LNCaP clone FGC (cell line): ENCODE measurements at regions not wholly inside any gene's neighbourhood (a gene's known extent, or its start where the extent isn't known, plus 50 kb on each side); places are given as distances from the start of the nearest gene placed in this dataset.

ENCODE experiments used
- DNase-seq: peaks from one replicate; pipeline ENCODE4 v3.0.0-alpha.2; 2011; ENCODE audit warnings: low read depth
- H3K4me3 ChIP-seq: 2 replicates; pipeline ENCODE4 v1.5.1; 2011; ENCODE audit warnings: mild to moderate bottlenecking, low read depth, low read length, control low read depth
- TF ChIP-seq, protein P1 (sequence below): IDR thresholded peaks from 2 replicates; pipeline ENCODE4 v1.5.1; 2012; ENCODE audit warnings: mild to moderate bottlenecking; ENCODE audit not compliant: control insufficient read depth, insufficient read depth; ENCODE audit errors: extremely low read depth

- DNase-seq = no peak
- TF ChIP-seq, protein P1, sequence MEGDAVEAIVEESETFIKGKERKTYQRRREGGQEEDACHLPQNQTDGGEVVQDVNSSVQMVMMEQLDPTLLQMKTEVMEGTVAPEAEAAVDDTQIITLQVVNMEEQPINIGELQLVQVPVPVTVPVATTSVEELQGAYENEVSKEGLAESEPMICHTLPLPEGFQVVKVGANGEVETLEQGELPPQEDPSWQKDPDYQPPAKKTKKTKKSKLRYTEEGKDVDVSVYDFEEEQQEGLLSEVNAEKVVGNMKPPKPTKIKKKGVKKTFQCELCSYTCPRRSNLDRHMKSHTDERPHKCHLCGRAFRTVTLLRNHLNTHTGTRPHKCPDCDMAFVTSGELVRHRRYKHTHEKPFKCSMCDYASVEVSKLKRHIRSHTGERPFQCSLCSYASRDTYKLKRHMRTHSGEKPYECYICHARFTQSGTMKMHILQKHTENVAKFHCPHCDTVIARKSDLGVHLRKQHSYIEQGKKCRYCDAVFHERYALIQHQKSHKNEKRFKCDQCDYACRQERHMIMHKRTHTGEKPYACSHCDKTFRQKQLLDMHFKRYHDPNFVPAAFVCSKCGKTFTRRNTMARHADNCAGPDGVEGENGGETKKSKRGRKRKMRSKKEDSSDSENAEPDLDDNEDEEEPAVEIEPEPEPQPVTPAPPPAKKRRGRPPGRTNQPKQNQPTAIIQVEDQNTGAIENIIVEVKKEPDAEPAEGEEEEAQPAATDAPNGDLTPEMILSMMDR = no peak
- no peak overlapping the region for H3K4me3 ChIP-seq
These were observed 148.4 kb downstream of the TBX18 start for GRCh38 chr6:84615987-84616386.

DNA sequence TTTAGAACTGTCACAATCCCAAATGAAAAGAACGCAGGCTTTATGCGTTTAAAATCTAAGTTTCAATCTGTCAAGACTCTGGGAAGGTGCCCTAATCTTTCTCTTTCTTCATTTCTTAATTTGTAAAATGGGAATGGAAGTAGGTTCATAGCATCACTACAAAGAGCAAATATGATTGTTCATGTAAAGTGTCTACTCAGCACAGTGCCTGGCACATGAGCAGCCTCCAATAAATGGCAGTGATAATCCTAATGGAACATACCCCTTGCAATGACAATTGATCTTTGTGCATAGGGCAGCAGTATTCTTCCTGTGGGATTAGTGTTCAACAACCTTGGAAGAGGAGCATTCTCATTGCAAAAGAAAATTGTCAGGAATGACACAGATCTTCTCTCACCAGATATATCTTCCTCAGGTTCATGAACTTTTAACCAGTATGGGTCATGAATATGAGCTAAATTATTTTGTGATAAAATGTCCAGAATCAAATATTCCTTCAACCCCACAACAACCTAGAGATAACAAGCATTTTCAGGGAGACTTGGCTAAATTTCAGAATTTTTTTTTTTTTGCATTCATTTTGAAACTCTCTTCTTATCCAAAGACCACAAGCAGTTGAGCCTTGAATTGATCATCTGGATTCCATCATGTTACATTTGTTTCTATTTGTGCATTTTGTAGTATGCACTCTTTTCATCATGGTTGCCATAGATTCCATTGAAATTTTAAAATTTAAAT is 149.1 kb downstream of the TBX18 start:
- H3K4me3 ChIP-seq = no peak overlapping the region
- no peak for DNase-seq
- TF ChIP-seq, protein P1 = no peak

GRCh38 chr6:84606860-84607259 is 157.5 kb downstream of the TBX18 start:
- no peak for DNase-seq
- TF ChIP-seq, protein P1 = no peak

GRCh38 chr6:84605298-84605697 is 159.1 kb downstream of the TBX18 start:
- DNase-seq = no peak
- TF ChIP-seq, protein P1 = no peak
- no peak overlapping the region for H3K4me3 ChIP-seq

More at GRCh38 chr6:84606860-84607259, 157.5 kb downstream of the TBX18 start:
- no peak overlapping the region for H3K4me3 ChIP-seq

DNA sequence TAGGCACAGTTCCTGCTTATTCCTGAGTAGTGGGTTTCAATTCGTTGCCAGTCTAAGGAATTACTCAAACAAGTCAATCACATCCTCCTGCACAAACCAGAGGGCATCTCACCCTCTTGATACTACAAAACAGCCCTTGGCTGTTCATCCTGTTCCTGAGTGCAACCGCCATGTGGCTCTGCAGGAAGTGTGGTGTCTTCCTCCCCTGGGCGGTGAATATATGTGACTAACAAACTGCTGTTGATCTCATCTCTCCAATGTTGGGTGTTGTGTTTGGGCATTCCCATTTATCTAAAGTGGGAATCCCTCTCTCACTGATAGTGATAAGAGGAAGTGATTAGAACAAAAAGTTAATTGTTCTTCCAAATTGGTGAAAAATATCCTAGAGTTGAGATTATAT is 163.0 kb downstream of the TBX18 start:
- DNase-seq = no peak
- no peak overlapping the region for H3K4me3 ChIP-seq
- TF ChIP-seq, protein P1 = no peak

- DNase-seq = no peak
- H3K4me3 ChIP-seq = no peak overlapping the region
- TF ChIP-seq, protein P1 = no peak
These were observed 164.4 kb downstream of the TBX18 start for GRCh38 chr6:84599991-84600390.

DNA sequence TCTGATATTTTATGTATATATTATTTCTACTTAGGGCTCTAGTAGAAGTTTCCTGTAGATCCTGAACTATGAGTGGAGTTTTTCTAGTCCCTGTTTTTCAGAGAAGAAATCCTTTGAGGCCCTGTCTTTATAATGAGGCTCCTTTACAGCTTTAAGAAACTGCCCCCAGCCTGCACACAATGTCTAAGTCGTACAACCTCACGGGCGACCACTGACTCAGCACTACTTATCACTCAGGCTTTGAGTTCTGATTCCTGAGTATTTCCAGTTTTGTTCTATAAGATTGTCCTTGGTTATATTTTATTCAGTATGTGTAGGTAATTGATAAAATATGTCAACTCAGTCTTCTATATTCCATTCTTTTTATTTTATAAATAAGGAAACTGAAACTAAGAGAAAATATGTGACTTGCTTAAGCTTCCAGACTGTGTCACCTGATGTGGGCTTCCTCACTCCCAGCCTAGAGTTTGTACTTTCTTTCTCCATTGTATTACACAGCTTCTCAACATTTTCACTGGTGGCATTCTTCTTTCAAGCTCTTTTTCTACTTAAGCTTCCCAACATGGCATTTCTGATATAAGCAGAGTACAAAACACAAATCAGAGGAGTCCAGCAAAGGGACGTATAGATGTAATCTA is 167.0 kb downstream of the TBX18 start:
- H3K4me3 ChIP-seq = no peak overlapping the region
- TF ChIP-seq, protein P1 = no peak
- no peak for DNase-seq
